SK-N-SH (cell line): ENCODE measurements at regions not wholly inside any gene's neighbourhood (a gene's known extent, or its start where the extent isn't known, plus 50 kb on each side); places are given as distances from the start of the nearest gene placed in this dataset.

Source experiments
- CTCF ChIP-seq: fragments of 200-600 bp; sonication (generic); IDR thresholded peaks from 2 replicates; pipeline ENCODE4 v1.6.1; 2017; ENCODE audit warnings: antibody characterized with exemption, mild to moderate bottlenecking, moderate library complexity
- NRF1 ChIP-seq: IDR thresholded peaks from 2 replicates; pipeline ENCODE4 v1.6.1; 2012; ENCODE audit warnings: low read depth, mild to moderate bottlenecking, low read length
- POLR2AphosphoS5 ChIP-seq: IDR thresholded peaks from 2 replicates; pipeline ENCODE4 v1.6.1; 2012; ENCODE audit warnings: low read depth, low read length
- TAF1 ChIP-seq: IDR thresholded peaks from 2 replicates; pipeline ENCODE4 v1.6.1; 2012; ENCODE audit warnings: low read depth, mild to moderate bottlenecking, low read length, moderate library complexity, borderline replicate concordance
- TF ChIP-seq, protein P1 (sequence below): fragments of 150-350 bp; IDR thresholded peaks from 2 replicates; pipeline ENCODE4 v1.6.1; 2017; ENCODE audit warnings: antibody characterized with exemption, low read length, low read depth, borderline replicate concordance

- TF ChIP-seq CTCF = no peak
- no peak for TF ChIP-seq TAF1
- TF ChIP-seq NRF1 = no peak
- no peak for TF ChIP-seq POLR2AphosphoS5
- TF ChIP-seq, protein P1, sequence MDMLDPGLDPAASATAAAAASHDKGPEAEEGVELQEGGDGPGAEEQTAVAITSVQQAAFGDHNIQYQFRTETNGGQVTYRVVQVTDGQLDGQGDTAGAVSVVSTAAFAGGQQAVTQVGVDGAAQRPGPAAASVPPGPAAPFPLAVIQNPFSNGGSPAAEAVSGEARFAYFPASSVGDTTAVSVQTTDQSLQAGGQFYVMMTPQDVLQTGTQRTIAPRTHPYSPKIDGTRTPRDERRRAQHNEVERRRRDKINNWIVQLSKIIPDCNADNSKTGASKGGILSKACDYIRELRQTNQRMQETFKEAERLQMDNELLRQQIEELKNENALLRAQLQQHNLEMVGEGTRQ = no peak
These were observed 344.5 kb upstream of the LRATD1 start for GRCh38 chr2:14288016-14288415.
